Suppressor macrophage (primary cell): ENCODE measurements at regions not wholly inside any gene's neighbourhood (a gene's known extent, or its start where the extent isn't known, plus 50 kb on each side); places are given as distances from the start of the nearest gene placed in this dataset.
A peak's percentile ranks its signal among the peaks of the same experiment; 100 is the strongest.
"Not testable (repeated sequence)": the region's sequence is repeated elsewhere in the genome, so short reads cannot be mapped to it uniquely, and the experiment has no call there.

Source experiments
- DNase-seq, 4 experiments: peaks; one replicate each; pipeline ENCODE4 v3.0.0-alpha.2; 2020 to 2022

DNA sequence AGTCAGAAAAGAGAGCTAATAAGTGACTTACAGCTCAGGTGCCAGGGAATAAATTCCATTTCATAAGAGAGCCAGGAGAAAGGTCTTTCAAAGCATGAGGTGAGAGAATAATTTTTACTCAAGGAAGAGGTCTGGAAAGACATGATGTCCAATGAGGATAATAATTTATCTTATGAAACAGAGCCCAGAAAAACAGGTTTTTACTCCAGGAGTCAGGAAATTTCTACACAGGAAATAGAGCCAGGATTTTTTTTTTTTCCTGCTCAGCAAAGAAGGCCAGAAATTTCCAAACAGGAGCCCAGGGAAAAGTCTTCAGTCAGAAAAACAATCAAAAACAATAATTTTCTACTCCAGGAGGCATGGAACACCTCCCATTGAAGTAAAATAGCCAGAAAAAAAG is 1185.7 kb upstream of the TSPY4 start:
- no peak for DNase-seq

GRCh38 chrY:8128578-8128977 is 1208.7 kb upstream of the TSPY4 start:
- no peak for DNase-seq

DNA sequence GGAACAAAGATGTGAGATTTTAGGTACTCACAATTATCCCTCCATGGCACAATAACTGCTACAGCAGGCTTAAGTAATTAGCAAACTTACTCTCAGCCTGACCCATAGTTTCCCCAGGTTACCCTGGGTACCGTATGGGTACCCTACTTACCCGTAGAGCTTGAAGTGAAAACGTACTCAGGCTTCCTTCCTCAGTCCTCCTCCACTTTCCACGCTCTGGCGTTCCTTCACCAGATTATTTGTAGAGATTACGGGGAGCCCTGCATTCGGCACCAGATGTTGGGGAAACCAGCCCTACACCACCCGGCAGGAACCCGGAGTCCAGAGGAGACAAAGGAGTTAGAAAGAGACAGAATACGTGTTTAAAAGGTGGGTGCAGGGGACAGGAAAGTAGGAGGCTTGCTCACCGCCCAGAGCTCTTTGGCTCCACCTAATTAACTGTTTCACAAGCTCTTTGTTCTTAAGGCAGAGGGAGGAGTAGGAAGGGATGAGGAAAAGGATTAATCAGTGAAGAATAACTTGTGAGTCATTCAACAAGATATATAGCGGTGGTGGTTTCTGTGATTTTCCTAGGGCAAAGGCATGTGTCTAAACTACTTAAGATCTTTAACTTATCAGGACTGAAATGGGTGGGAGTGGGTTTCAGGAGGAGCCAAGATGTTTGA is 1211.2 kb upstream of the TSPY4 start:
- DNase-seq, result no peak

GRCh38 chrY:8121825-8122224 is 1210.3 kb upstream of the AMELY start:
- no peak for DNase-seq

DNA sequence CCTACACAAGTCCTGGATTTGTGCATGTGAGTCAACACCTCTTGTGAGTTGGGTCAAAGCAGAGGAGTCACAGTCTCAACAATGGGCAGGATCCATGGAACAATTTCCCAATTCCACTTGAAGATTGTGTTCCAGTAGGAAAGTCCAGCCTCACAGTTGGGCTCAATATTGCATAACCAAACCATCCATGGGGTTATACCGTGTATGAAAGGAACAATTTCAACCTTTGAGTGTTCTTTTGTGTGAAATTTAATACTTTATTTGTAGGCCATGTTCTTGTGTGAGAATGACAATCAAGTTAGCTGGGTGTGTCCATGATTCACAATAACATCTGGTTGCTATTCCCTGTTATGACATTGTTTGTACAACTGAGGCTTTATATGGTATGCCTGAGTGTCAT is 1182.9 kb upstream of the AMELY start:
- no peak for DNase-seq

DNA sequence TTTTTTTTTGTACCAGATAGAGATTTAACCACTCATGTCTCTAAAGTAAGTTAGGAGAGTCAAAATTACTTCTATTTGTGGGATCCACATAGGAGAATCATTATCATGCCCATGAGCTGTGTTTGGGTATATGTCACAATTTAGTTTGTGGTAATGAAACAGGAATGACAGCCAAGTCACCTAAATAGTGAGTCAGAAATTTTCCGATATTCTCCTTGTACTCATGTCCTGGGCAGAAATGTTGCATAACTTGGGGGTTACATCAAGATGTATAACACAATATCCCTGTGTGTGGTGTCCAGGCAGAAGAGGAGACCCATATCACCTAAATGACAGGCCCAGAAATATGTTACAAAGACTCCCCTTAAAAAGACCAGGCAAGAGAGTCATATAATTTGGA is 1181.4 kb upstream of the AMELY start:
- no peak for DNase-seq

DNA sequence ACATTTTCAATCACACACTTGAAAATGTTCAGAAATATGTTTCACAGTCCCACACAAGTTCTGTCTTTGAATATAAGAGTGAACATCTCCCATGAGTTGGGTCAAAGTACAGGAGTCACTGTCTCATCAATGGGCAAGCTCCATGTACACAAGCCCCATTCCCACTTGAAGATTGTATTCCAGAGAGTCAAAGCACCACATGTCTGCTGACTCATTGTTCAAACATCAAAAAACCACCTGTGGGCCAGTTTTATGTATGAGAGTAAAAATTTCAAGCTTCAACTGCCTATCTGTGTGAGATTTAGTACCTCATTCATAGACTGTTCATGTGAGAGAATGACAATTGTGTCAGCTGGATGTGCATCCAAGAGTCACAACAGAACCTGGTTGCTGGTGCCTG is 1174.4 kb upstream of the AMELY start:
- DNase-seq, result no peak

DNA sequence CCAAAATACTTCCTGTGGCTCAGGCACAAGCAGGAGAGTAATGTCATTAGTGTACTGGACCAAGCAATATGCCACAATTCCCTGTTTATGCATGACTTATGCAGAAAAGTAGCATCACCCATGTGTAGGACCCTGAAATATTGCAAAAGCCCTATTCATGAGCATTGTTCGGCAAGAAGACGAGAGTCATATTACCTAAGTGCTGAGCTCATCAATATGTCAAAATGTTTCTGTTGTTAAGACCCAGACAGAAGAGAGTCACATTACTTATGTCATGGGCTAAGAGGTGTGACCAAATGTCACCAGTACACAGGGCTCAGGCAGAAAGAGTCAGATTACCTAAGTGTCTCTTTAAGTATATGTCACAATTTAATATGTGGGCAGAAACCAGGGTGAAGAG is 1172.6 kb upstream of the AMELY start:
- no peak for DNase-seq

- DNase-seq, result no peak
These were observed 1169.6 kb upstream of the AMELY start for GRCh38 chrY:8081151-8081550.

GRCh38 chrY:8065220-8065619 is 1153.7 kb upstream of the AMELY start:
- DNase-seq, result no peak

DNA sequence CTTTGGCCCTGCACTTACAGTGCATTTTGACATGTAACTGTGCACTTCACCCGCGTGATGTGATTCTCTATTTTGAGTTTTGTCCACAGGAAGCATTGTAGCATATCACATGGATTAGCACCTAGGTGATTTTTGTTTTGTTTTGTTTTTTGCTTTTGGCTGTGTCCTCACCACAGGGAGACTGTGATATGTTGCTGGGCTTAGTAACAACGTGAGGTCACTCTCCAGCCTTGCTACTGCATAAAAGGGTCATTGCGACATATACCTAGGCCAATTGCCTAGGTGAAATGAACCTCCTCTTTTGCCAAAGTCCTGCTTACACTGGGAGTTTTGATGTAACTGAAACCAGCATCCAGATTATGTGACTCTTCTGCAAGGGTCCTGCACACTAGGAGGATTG is 1152.9 kb upstream of the AMELY start:
- DNase-seq, result no peak

GRCh38 chrY:8063973-8064372 is 1152.4 kb upstream of the AMELY start:
- no peak for DNase-seq

DNA sequence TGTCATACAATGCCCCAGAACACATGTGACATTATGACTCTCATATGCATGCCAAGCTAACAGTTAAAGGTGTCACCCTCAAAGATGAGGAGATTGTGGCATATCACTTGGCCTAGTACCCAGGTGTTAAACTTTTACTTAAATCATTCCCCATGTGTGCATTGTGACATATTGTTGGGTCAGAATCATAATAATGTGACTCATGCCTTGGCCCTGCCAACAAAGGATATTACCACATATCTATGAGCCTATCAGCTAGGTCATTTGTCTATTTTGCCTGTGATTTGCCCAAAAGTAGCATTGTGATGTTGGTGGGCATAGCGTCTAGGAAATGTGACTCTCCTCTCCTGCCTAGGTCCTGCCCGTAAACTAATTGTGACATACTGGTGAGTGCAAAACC is 1147.1 kb upstream of the AMELY start:
- no peak for DNase-seq

- DNase-seq, result no peak
These were observed 1139.8 kb upstream of the AMELY start for GRCh38 chrY:8051340-8051739.

DNA sequence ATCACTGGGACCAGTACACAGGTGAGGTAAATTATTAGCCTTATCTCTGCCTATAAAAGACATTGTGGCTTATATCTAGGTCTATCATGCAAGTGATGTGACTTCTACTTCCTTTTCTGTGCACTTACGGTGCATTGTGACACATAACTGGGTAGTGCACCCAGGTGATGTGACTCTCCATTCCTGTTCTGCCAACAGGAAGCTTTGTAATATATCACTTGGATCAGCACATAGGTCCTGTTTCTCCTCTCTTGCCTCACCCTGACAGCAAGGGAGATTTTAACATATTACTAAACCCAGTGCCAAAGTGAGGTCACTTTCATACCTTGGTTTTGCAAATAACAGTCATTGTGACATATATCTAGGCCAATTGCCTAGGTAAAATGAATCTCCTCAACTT is 1129.7 kb upstream of the AMELY start:
- no peak for DNase-seq

- no peak for DNase-seq
These were observed 1125.0 kb upstream of the AMELY start for GRCh38 chrY:8036563-8036962.

- no peak for DNase-seq
These were observed 1124.1 kb upstream of the AMELY start for GRCh38 chrY:8035653-8036052.

GRCh38 chrY:8034673-8035072 is 1123.1 kb upstream of the AMELY start:
- DNase-seq, result no peak

DNA sequence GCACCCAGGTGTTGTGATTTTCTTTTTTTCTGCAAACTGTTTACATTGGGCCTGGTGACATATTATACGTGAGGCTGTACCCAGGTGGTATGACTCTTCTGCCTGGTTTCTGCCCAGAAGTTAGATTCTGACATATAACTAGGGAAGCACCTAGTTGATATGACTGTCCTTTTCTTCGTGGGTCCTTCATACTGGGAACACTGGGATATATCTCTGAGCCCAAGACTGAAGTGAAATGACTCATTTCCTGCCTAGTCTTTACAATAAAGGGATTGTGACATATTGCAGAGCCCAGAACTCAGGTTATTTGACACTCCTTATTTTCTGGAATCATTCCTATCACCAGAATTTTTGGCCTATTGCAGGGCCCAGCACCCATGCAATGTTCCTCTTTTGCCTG is 1121.6 kb upstream of the AMELY start:
- no peak for DNase-seq

- DNase-seq, result no peak
These were observed 1109.0 kb upstream of the AMELY start for GRCh38 chrY:8020540-8020939.

GRCh38 chrY:8011515-8011914 is 1100.0 kb upstream of the AMELY start:
- DNase-seq, result no peak

GRCh38 chrY:8004196-8004595 is 1092.6 kb upstream of the AMELY start:
- DNase-seq, result peak in 1 of 4 experiments; percentile 1

DNA sequence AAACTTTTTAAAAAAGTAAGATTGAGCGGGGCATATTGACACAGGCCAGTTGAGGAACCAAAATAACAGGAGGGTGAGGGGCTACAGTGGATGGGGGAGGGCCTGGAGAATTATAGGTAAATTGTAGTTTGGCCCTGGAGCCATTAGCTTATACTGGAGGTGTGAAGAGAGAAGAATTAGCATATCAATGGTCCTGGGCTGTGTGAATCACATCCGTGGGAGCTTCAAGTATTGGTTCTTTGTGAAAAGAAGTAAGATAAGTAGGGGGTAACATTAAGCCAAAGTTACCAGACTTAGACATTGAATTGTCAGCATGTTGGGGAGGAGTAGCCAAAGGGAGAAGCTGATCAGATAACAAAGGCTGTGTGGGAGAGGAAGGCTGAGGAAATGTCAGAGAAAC is 1085.2 kb upstream of the AMELY start:
- no peak for DNase-seq

DNA sequence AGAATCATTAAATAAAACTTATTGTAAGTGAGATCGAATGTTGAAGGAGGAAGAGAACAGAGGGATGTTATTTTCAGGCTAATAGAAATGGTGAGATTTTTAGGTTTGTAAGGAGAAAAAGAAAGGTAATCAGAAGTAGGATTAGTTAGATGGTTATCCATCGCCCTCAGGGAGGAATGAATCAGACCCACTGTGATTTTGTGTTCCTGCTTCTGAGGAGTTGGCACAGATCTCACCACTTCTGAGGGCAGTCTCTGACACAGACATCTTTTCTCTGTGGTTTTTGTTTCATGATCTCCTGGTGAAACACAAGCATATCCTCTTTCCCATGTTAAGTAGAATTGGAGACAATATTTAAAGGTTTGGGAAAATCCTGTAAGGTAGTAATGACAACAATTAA is 1083.2 kb upstream of the AMELY start:
- DNase-seq, result not testable (repeated sequence)

- no peak for DNase-seq
These were observed 1068.2 kb upstream of the AMELY start for GRCh38 chrY:7979770-7980169.
